SK-N-MC (cell line): ENCODE measurements at regions not wholly inside any gene's neighbourhood (a gene's known extent, or its start where the extent isn't known, plus 50 kb on each side); places are given as distances from the start of the nearest gene placed in this dataset.

Experiments used
- EZH2 ChIP-seq: fragments of 200-600 bp; sonication (generic); IDR thresholded peaks from one replicate; pipeline ENCODE4 v1.6.1; 2017; ENCODE audit warnings: antibody characterized with exemption
- POLR2AphosphoS5 ChIP-seq: IDR thresholded peaks from 2 replicates; pipeline ENCODE4 v1.6.1; 2012; ENCODE audit warnings: mild to moderate bottlenecking, low read depth, low read length, borderline replicate concordance

- TF ChIP-seq EZH2 (no peak), POLR2AphosphoS5 (no peak)
These were observed 92.8 kb upstream of the FRMD1 start for GRCh38 chr6:168171673-168172353.
